HG02885 (cell line): ENCODE measurements at regions not wholly inside any gene's neighbourhood (a gene's known extent, or its start where the extent isn't known, plus 50 kb on each side); places are given as distances from the start of the nearest gene placed in this dataset.

ENCODE experiments used
- ATAC-seq: cut with Tn5 transposase; IDR thresholded peaks from one replicate; pipeline ENCODE4 v1.9.1; 2021; ENCODE audit warnings: mild to moderate bottlenecking; ENCODE audit not compliant: unreplicated experiment, poor library complexity

DNA sequence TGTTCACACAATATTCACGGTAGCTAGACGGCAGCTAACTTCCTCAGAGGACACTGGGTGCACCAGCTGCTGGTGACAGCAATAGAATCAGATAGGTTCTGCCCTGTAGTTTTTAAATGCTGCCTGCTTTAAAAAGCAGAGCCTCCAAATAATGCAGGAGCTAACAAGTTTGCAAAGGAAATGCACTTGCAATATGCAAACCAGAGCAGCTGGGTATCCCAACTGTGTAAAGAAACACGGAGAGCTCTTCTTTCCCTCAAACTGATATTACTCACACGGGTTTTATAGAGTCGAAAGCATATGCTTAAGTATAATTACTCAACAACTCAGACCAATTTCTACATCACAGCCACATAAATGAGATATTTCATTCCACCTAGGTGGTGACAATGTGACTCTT is 432.7 kb downstream of the TFAP2A start:
- ATAC-seq, result no peak

GRCh38 chr6:9979996-9980395 is 434.9 kb downstream of the TFAP2A start:
- no peak for ATAC-seq

DNA sequence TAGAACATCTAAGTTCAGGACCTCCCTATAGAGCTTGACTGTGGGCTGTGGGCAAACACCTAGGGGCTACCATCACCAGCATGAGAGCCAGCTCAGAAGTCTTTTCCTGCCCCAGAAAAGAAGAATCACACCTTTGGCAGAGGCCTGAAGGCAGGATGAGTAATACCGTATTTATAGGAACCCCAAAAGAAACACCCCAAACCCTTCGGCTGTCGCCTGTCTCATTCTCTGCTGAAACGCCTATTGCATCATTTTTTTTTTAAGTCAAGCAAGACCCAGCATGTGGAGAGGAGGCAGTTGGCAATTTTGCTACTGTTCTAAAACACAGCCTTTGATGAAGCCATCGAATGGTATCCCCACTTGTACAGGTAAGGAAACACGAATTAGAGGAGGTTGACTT is 436.4 kb downstream of the TFAP2A start:
- ATAC-seq, result no peak

DNA sequence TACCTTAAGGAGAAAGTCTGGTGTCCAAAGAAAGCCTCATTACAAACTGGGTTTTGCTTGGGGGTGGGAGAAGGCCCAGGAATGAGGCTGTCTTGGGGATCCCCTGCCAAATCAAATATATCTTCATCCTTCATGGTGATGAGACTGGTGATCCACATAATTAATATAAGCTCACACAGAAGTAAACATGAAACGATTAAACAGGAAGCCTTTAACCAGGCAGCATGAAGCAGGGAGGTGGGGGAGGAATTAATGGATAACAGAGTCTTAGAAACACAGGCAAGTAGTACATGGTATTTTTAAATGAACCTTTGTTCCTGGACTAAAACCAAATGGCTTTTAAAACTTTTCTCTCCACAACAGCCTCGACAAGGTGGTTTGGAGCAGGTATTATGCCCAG is 437.5 kb downstream of the TFAP2A start:
- no peak for ATAC-seq

DNA sequence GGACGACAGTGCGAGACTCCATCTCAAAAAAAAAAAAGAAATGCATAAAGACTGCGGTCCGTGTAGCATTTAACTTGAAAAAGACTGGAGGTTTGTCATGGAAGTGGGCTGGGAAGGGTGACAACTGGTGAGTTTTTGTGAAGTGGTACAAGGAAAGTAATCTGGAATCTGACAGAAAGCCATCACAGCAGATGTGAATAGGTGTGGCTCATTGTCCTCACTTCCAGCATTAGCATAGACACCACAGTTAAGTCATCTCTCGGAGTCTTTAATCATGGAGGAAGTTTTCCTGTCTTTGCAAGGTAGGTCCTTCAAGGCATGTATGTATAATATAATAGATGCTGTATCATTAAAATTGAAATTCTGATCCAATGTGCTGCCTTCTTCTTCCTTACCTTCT is 453.2 kb downstream of the TFAP2A start:
- no peak for ATAC-seq

- no peak for ATAC-seq
Measured at GRCh38 chr6:9957215-9957759, 457.6 kb downstream of the TFAP2A start.

GRCh38 chr6:9948678-9949077 is 466.2 kb downstream of the TFAP2A start:
- ATAC-seq, result no peak

GRCh38 chr6:9943986-9944385 is 470.9 kb downstream of the TFAP2A start:
- ATAC-seq, result no peak

GRCh38 chr6:9943026-9943425 is 471.8 kb downstream of the TFAP2A start:
- ATAC-seq, result no peak

DNA sequence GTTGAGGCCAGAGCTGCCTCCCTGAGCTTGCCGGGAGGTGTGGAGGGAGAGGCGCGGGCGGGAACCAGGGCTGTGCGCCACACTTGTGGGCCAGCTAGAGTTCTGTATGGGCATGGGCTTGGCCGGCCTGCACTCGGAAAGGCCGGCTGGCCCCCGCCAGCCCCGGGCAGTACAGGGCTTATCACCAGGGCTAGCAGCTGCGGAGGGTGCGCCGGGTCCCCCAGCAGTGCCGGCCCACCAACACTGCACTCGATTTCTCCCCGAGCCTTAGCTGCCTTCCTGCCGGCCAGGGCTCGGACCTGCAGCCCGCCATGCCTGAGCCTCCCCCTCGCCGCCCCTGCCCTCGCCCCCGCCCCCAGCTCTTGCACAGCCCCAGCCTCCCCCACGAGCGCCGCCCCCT is 472.7 kb downstream of the TFAP2A start:
- no peak for ATAC-seq

DNA sequence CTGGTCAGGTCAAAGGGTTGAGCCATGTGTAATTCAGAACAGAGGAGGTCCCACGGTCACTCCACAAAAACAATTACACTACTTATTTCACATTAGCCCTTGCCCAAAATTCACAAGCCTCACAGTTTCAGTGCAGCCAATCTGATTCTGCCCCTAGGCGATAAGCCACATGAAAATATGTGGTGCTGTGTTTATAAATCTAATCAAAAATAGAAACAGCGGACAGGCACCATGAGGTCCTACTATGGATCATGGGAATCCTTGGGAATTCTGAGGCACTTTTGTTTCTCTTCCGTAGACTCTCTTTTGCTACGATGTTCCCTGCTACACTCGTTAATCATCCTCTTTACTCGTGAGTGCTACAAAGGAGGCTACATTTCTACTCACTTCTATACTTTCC is 476.1 kb downstream of the TFAP2A start:
- no peak for ATAC-seq

DNA sequence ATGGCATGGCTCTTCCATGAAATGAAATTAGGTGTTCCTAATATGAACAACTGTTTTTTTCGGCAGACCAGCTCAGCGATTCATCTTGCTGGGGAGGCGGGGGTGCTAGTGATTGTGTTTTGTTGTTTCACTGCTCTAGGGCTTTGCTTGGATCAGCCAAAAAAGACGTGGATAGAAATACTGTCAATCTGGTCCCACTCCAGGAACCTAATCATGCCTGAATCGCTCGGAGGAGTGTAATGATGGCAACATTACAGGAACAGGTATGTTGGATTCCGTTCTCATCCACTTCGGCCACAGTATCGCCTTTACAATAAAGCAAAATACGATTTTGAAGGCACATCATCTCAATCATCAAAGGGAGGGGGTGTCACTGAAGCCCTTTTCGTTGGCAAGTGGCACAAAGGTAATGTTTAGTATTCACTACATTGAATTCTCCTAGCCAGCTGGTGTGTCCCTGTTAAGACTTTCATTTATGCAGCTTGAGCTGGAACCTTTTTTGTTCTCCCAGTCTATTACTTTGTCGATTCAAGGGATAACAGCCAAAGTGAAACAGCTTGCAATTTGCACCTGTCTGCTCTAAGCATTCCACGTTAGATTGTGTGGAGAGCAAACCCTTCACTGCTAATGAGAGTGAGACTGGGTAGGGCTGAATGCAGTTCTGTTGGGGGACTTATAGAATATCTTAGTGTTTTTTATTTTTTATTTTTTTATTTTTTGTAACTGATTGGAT is 477.7 kb downstream of the TFAP2A start:
- ATAC-seq, result no peak

- ATAC-seq, result no peak
Measured at GRCh38 chr6:9936551-9936950, 478.3 kb downstream of the TFAP2A start.

- no peak for ATAC-seq
Measured at GRCh38 chr6:9933677-9934076, 481.2 kb downstream of the TFAP2A start.

GRCh38 chr6:9927275-9927674 is 487.6 kb downstream of the TFAP2A start:
- no peak for ATAC-seq

- ATAC-seq, result no peak
Measured at GRCh38 chr6:9924971-9925370, 489.9 kb downstream of the TFAP2A start.

GRCh38 chr6:9921366-9921765 is 493.5 kb downstream of the TFAP2A start:
- ATAC-seq, result no peak

DNA sequence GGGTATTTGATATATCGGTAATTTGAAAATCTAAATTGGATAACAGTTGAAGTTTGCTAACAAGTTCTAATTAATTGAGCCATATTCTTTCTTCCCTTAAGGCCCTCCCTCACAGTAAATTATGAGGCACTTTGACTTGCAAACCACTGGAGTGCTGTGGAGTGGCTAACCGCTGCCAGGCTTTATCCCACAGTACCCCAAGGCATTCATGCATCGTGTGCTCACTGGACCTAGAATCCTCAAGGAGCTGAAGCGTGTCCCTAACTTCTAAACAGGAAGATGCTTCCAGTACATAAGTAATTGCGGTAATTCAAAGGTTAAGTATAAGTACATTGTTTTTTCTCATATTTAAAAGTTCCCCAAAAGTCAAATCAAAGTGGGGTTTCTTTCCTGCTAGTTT is 499.9 kb downstream of the TFAP2A start:
- ATAC-seq, result no peak

GRCh38 chr6:9901376-9901775 is 513.5 kb downstream of the TFAP2A start:
- ATAC-seq, result no peak

GRCh38 chr6:9896806-9897205 is 518.1 kb downstream of the TFAP2A start:
- no peak for ATAC-seq

DNA sequence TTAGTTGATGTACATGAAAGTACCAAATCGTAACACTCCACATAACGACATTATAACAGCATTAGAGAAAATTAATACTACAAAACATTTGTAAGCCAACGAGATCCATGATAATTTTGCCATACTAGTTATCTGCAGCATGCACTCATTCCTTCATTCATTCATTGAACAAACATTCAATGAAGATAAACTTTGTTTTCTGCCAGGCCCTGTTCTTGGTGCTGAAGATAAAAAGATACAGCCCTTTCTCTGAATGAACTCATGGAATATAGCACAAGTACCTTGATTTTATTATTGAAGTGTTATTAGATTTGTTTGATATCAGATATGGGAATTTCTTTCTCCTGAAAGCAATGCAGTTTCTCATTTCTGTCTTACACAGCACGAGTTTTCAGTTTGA is 524.0 kb downstream of the TFAP2A start:
- no peak for ATAC-seq

GRCh38 chr6:9890469-9890868 is 524.4 kb downstream of the TFAP2A start:
- no peak for ATAC-seq
